ENCODE measurements at regions not wholly inside any gene's neighbourhood (a gene's known extent, or its start where the extent isn't known, plus 50 kb on each side); places are given as distances from the start of the nearest gene placed in this dataset.

DNA sequence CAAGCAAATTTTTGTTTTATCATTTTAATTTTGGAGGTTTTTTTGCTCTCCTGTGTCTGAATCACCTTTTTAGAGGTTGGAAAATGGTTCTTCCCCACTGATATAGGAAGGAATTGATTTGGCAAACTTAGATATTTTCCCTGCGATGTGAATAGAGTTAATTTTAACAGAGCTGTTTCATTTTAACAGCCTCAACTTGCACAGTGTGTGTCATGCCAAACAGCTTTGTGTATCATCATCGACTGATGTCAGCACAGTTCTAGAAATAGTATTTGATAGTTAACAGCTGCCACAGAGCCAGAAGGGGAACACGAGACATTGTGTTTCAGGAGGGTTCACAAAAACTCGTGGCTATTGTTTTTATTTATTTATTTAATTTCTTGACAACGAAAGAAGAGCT is 243.1 kb upstream of the FOXN3 start:
- no peak for DNase-seq (ENCODE audit: low spot score)

DNA sequence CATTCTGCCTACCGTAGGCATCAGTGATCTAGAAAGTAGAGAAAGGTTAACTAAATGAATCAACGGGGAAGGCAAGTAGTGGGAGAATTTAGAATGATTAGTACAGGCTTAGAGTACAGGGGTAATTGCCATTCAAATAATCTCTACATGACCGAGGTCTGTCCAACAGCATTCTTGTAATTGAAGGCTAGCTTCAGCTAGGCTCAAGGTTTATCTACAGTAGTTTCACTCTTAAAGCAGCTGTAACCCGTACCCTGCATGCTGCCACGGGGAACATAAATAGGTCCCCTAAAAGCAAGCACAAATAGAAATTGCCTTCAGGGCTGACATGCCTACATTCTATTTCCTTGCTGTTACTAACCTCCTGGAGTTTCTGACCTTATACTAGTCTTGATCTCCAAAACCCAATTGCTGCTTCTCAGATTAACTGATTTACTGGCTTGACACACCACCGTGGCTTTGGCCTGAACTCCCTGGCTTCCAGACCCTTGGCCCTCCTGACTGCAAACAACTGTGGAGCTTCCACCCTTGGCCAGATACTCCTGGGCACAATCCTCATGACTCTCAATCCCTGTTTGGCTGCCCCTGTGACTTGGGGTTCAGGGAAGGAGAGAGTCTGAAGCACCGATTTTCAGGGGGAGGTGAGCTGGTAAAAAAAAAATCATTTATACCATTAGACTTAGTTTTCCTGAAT is 242.1 kb upstream of the FOXN3 start:
- DNase-seq (ENCODE audit: low spot score), result no peak

DNA sequence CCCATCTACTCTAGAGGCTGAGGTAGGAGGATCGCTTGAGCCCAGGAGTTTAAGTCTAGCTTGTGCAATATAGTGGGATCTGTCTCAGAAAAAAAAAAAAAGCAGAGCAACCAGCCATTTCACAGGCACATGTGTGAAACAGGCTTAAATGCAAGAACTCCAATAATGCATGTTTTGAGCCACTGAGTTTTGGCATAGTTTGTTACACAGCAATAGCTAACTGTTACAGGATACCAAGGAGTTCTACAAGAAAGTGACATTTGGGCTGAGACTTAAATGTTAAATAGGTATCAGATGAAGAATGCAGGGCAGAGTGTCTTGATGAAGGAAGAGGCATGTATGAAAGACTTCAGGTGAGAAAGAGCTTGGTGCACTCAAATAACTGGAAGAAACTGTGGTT is 240.0 kb upstream of the FOXN3 start:
- no peak for DNase-seq (ENCODE audit: low spot score)

DNA sequence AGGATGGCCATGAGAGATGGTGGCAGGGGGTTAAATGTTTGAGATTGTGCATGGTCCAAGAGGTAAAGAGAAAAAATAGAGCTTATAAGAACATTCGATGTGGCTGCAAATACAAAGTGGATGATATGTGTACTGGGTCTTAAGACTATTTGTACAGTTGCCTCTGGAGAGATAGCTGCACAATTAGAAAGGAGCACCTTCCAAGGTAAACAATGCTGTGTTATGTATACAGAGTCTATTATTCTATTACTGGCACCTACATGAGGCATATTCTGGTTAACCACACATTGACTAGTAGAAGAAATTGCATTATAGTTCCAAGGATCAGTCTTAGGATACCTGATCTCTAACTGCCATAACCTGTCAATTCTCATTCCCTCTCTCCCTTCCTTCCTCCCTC is 238.0 kb upstream of the FOXN3 start:
- DNase-seq (ENCODE audit: low spot score), result no peak

DNA sequence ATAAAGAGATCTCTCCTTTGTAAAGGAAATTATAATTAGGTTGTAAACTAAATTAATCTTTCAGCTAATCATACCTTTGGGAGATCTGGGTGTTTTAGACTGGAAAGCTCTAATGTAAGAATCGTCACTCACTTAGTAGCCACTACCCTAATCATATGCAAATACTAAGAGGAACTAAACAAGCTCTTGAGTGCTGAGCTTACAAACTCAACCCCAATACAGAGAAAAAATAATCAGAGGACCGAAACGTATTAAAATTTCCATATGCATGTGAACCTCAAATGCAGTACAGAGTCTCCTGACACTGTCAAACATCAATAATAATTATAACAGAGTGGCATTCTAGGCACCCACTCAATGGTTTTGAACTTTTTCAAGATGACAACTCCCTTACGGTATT is 235.3 kb upstream of the FOXN3 start:
- DNase-seq (ENCODE audit: low spot score), result no peak

DNA sequence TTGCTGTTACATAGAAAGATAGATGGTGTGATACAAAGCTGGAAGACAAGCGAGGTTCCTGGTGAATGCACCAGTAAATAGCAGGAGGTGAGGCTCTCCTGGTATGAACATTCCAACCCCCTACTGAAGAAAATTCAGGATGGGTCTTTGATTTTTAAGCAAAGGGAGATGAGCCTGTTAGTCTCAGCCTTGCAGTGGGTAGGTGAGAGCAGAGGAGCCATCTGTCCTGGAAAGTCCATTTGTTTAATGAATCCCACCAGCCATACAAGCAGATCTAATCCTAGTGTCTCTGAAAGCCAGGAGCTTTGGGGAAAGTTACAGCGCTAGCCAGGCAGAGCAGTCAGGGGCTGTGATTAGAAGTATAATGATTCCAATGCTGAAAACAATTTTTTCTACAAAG is 234.8 kb upstream of the FOXN3 start:
- DNase-seq (ENCODE audit: low spot score), result no peak

DNA sequence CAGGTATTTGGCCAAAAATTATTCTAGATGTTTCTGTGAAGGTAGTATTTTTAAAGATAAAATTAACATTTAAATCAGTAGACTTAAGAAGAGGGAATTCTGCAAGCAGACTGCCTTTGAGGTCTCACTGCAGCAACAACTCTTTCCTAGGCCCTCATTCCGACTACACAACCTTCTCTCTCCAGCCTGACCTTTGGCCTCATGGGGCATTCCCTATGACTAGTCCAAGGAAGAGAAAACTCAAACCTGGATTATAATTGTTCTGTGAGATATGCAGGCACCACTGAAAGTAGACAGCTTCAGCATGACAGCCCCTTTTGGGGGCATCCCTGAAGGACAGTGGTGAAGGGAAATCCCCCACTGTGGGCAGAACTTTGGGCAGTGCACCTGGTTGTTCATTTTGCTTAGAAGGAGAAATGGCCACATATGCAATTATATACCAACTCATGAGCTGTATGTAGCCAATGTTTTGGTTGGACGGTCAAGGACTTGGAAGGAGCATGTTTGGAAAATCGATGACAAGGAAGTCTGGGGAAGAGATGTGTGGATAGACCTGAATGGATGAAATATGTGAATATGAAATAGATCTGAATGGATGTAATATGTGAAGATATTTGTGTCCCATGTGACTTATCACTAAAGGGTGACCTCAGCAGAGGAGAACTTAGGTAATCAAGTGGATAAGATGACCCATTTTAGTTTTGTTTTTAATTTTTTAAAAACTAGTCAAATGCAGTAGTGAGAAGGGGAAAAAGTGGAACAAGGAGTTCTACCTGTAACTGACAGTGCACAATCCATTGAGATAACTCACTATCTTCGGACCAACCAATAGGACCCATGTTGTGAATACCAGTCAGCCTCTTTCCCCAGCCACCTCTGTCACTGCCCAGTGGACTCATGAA is 233.3 kb upstream of the FOXN3 start:
- DNase-seq (ENCODE audit: low spot score), result no peak

DNA sequence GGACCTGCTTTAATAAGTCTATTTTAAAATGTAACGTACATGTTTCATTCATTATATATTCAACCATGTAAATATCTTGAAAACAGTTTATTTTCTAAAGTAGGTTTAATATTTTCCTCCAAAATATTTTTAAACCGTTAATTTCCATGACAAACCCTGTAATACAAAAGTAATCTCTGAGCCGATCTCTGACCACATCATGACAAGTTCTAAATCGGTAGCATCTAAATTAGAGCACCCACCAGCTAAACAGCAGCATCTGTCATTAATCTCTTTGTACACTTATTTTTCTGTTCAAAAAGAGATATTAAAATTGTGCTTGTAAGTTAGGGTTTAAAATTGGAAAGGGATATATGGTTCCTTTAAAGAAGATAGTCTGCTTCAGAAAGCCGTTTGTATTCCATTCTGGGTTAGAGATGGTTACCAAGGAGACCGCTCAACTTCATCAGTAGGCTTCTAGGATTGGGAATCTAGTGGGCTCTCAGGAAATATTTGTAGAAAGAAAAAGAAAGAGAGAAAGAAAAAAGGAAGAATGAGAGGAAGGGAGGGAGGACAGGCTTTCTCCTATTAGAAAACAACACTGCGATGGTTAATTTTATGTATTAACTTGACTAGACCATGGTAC is 232.5 kb upstream of the FOXN3 start:
- DNase-seq (ENCODE audit: low spot score), result no peak

DNA sequence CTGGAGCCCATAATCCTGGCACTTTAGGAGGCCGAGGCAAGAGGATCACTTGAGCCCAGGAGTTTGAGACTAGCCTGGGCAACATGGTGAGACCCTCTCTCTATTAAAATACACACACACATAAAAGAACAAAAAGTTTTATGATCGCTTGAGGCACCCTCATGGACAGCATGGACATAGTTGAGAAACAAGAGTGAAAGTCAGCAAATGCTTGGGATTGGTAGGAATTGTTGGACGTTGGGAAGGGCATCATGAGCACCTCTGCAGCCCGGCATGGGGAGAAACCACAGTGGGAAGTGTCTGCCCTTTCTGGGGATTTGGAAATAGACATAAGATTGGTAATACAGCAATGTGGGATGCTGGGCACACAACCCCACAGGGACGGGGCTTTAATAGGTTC is 231.9 kb upstream of the FOXN3 start:
- no peak for DNase-seq (ENCODE audit: low spot score)

DNA sequence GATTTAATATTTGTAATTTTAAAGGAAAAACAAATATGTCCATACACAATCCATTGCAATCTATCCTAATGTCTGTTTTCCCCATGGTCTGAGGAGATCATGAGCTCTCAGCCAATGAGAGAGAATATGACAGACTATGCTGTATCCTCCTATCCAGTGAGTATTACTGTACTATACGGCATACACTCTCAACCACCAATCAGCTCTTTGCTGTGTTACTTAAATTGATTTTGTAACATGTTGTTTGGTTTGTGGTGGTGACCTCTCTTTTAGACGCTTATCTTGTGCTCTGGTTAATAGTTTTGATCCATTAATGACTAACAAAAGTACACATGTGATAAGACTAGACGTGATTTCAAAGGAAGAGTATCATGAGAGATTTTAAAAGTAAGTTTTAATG is 231.5 kb upstream of the FOXN3 start:
- no peak for DNase-seq (ENCODE audit: low spot score)

DNA sequence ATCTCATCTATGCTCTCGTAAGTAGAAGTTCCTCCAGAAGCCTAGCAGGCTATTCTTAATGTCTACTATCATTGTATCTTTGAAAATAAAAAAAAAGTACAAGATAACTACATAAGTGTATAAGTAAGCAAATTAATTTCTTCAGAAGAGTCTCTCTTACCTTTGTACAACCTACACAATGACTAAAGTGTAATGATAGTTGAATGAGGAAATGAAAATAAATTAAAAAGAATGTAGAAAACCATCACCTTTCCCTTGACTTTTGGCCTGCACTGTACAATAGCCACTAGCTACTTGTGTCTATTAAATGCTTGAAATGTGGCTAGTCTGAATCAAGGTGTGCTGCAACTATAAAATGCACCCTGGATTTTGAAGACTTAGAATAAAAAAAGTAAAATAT is 229.9 kb upstream of the FOXN3 start:
- no peak for DNase-seq (ENCODE audit: low spot score)

DNA sequence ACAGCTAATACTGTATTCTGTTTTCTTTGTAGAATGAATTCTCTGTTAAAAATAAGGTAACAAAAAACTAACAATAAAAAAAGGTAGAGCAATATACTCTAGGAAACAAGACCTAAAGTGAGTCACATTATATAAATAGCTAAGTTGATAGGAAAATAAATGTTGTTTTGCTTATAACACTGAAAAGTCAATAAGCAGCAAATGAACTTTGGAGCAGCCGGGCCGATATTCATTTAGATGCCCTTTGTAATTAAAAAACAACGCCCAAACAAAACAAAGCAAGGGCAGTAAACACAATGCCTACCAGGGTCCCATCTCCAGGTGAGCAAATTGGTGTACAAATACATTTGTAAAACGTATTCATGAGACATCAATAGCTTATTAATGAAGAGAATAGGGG is 227.6 kb upstream of the FOXN3 start:
- no peak for DNase-seq (ENCODE audit: low spot score)

DNA sequence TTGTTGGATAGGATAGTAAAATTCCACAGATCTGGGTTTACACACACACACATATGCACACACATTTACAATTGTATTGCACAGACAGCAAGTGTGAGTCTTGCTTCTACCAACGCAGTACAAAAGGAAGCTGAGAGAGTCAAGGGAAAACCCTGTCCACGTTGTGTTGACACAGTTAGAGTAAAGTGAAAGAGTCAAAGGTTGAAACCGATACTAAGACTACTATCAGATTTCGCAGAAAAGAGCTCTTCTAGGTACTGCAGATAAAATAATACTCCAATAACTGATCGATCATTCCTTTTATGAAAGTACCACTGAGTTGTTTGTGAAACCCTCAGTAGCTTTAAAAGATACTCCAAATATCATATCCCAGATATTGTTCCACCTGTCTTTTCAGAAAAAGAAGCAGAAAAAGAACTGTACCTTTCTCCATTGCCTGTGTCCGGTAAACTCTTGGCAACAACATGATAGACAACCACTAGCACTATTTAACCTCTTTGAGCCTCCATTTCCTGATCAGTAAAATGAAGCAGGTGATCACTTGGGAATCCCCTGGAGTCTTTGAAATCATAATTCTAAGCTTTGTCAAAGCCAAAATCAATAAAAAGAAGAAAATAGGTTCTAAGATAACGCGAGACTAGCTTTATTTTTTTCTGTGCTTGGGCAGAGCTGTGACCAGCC is 224.6 kb upstream of the FOXN3 start:
- no peak for DNase-seq (ENCODE audit: low spot score)

DNA sequence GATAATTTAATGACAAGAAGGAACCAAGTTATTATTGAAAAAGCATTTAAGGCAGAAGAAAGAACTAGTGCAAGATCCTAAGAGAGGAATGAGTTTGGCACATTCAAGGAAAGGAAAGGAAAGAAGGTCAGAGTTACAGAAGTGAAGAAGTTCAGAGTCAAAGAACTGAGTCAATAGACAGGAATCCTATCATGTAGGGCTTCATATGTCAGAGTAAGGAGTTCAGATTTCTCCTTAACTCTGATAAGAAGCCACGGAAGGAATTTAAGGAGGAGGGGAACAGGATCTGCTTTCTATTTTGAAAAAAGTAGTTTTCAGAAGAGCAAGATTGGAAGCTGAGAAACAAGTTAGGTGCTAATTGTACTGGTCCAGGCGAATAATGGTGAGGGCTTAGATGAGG is 223.1 kb upstream of the FOXN3 start:
- no peak for DNase-seq (ENCODE audit: low spot score)

DNA sequence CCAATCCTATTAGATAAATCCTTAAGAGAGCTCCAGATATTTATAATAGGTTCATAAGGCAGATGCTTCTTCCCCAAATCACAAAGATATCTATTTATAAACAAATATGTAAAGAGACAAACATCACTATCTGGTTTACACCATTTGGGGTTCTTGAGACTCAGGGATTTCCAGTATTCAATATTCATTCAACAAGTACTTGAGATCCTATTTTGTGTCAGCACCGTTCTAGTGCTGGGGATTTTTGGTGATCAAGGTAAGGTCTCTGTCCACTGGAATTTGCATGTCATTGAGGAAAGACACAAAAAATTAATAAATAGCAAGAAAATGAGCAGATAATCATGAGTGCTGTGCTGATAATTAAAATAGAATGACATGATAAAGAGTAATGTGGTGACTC is 222.7 kb upstream of the FOXN3 start:
- no peak for DNase-seq (ENCODE audit: low spot score)

DNA sequence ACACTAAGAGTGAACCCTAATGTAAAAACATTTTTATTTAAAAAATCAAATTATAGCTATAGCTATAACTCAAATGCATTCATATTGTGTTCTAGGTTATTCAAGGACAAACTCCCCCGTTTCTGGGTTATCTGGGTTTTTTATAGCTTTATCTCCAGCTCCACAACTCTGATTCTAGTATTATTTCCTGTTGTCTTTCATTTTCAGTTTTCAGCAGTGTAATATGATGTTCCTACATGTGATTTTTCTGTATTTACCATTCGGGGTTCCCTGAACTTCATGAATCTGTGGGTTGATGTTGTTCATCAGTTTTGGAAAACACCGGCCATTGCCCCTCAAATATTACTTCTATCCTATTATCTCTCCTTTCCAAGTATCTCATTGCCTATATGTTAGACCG is 221.9 kb upstream of the FOXN3 start:
- DNase-seq (ENCODE audit: low spot score), result no peak

DNA sequence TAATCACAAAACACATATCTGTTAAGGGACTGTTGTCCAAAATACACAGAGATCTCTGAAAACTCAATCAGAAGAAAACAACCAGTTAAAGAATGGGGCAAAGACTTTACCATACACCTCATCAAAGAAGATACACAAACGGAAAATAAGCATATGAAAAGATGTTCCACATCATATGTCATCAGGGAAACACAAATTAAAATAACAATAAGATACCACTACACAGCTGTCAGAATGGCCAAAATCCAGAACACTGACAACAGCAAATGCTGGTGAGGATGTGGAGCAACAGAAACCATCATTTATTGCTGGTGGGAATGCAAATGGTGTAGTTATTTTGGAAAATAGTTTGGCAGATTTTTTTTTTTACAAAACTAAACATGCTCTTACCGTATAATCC is 220.5 kb upstream of the FOXN3 start:
- no peak for DNase-seq (ENCODE audit: low spot score)

DNA sequence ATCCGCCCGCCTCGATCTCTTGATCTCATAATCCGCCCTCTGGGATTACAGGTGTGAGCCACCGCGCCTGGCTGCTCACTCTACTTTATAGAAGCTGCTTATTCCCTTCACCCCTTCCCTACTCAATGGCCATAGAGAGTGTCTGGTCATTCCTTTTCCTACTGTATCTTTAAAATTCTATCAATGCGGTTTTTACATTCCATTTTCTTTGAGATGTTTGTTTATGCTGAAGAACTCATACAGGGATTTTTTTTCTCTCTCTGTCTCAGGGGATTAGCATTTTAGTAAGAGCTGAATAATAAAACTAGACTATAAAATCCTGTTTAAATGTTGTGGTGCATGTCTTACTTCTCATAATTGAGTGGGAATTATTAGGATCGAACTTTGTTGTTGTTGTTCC is 218.6 kb upstream of the FOXN3 start:
- no peak for DNase-seq (ENCODE audit: low spot score)

DNA sequence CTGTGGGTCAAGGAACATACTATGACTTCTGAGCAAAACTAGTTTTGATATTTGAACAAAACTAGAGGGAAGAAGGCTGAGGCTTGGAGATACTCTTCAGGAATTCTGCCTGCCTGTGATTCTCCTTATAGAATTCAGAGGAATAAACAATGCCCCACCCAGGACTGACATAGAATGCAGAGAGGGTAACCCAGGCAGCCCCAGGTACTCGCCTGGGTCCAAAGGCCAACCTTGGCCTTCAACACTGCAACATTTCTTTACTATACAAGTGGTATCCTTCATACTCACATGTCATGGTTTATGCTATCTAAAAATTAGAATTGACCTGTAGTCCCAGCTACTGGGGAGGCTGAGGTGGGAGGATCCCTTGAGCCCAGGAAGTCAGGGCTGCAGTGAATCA is 217.0 kb upstream of the FOXN3 start:
- DNase-seq (ENCODE audit: low spot score), result no peak

DNA sequence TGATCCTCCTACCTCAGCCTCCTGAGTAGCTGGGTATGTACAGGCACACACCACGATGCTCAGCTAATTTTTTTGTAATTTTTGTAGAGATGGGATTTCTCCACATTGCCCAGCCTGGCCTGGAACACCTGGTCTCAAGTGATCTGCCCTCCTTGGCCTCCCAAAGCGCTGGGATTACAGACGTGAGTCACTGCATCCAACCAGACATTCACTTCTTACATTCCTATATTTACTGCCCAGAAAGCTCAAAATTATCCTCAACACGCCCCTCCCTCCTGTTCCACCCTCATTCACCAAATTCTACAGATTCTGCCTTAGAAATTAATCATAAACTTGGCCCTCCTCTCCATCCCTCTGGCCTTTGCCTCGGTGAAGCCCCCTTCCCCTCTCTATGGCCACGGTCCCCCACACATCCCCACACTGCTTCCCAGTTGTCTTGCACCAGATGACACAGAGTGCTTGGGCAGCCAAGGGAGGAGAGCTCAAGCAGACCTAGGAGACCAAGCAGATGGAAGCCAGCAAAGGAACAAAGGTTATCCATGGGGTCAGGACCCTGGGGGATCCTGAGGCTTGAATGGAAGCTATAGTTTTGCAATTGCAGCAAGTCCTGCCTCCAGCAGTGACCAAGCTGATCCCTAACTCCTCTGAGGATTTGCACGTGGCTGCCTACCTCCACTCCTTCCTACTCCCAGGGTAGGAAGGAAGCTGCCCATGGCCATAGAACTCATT is 213.2 kb upstream of the FOXN3 start:
- no peak for DNase-seq (ENCODE audit: low spot score)

DNA sequence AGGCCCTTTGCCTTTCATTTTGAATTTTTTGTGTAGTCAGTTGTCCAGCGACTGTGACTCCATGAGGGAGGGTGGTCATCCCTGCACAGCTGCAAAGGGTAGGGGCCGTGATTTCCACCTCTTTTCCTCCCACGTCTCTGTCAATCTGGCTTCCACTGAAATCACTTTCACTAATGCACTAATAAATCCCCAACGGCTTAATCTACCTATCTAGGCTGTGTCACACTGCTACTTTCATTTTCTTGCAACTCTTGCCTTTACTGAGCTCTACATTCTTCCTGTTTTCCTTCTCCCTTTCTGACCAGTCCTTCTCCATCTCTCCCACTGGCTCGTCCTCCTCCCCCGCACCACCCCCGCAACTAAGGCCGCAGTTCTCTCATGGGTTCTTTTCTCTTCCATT is 212.3 kb upstream of the FOXN3 start:
- DNase-seq (ENCODE audit: low spot score), result no peak

DNA sequence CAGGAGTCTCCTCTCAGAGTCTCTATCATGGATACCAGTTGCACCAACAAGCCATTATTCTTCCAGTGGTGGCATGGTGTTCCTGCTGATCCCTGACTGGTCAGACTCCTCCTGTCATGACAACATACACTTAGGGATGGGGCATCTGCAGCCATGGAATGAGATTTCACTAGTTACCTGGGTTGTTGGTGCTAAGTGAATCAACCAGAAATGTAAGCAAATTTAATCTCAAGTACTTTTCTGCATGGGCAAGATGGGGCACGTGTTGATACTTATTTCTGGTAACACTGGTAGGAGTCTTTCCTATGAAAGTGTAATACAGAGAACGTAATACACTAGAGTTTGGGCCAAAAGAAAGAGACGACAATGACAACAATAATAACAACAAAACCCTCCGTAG is 211.5 kb upstream of the FOXN3 start:
- no peak for DNase-seq (ENCODE audit: low spot score)
